IPS-NIHi11 (cell line): ENCODE measurements at regions not wholly inside any gene's neighbourhood (a gene's known extent, or its start where the extent isn't known, plus 50 kb on each side); places are given as distances from the start of the nearest gene placed in this dataset.

Source experiments
- DNase-seq: peaks from one replicate; pipeline ENCODE4 v3.0.0; 2012; ENCODE audit warnings: mixed read lengths, low spot score

GRCh38 chr10:10813656-10814055, 204.0 kb upstream of the CELF2 start:
- no peak for DNase-seq

GRCh38 chr10:10814069-10814468, 203.6 kb upstream of the CELF2 start:
- DNase-seq: no peak

- DNase-seq: no peak
These were observed 201.2 kb upstream of the CELF2 start for GRCh38 chr10:10816447-10816846.

- no peak for DNase-seq
These were observed 200.1 kb upstream of the CELF2 start for GRCh38 chr10:10817609-10818008.

GRCh38 chr10:10818082-10818481, 199.6 kb upstream of the CELF2 start:
- no peak for DNase-seq

- no peak for DNase-seq
These were observed 198.3 kb upstream of the CELF2 start for GRCh38 chr10:10819206-10819856.

GRCh38 chr10:10821926-10822325, 195.7 kb upstream of the CELF2 start:
- no peak for DNase-seq

GRCh38 chr10:10824591-10825148, 193.0 kb upstream of the CELF2 start:
- no peak for DNase-seq

GRCh38 chr10:10826125-10826524, 191.5 kb upstream of the CELF2 start:
- DNase-seq: no peak

- no peak for DNase-seq
These were observed 189.0 kb upstream of the CELF2 start for GRCh38 chr10:10828623-10829022.

- DNase-seq: no peak
These were observed 188.1 kb upstream of the CELF2 start for GRCh38 chr10:10829576-10829975.

- no peak for DNase-seq
These were observed 187.2 kb upstream of the CELF2 start for GRCh38 chr10:10830293-10830986.

GRCh38 chr10:10831085-10831484, 186.6 kb upstream of the CELF2 start:
- DNase-seq: no peak

- DNase-seq: no peak
These were observed 183.7 kb upstream of the CELF2 start for GRCh38 chr10:10833955-10834354.

- DNase-seq: no peak
These were observed 173.4 kb upstream of the CELF2 start for GRCh38 chr10:10844251-10844650.

GRCh38 chr10:10845185-10845584, 172.5 kb upstream of the CELF2 start:
- no peak for DNase-seq

- no peak for DNase-seq
These were observed 171.7 kb upstream of the CELF2 start for GRCh38 chr10:10845826-10846503.

GRCh38 chr10:10846504-10846900, 171.2 kb upstream of the CELF2 start:
- DNase-seq: no peak

- DNase-seq: no peak
These were observed 170.3 kb upstream of the CELF2 start for GRCh38 chr10:10847387-10847786.

GRCh38 chr10:10848488-10849111, 169.1 kb upstream of the CELF2 start:
- no peak for DNase-seq

- no peak for DNase-seq
These were observed 168.4 kb upstream of the CELF2 start for GRCh38 chr10:10849306-10849705.

GRCh38 chr10:10850214-10850613, 167.5 kb upstream of the CELF2 start:
- no peak for DNase-seq

- DNase-seq: no peak
These were observed 165.2 kb upstream of the CELF2 start for GRCh38 chr10:10852464-10852863.
